Endothelial cell (in vitro differentiated cells): ENCODE measurements at regions not wholly inside any gene's neighbourhood (a gene's known extent, or its start where the extent isn't known, plus 50 kb on each side); places are given as distances from the start of the nearest gene placed in this dataset.

Experiments
- DNase-seq: peaks from one replicate; pipeline ENCODE4 v3.0.0; 2021; ENCODE audit warnings: low spot score
- H3K27ac Mint-ChIP-seq: one replicate; pipeline ENCODE4 v1.8.0; 2021; ENCODE audit warnings: mixed read lengths, inconsistent platforms; ENCODE audit not compliant: unreplicated experiment
- H3K27me3 Mint-ChIP-seq: one replicate; pipeline ENCODE4 v1.8.0; 2021; ENCODE audit warnings: mild to moderate bottlenecking, moderate library complexity, mixed read lengths, inconsistent platforms; ENCODE audit not compliant: unreplicated experiment
- H3K36me3 Mint-ChIP-seq: one replicate; pipeline ENCODE4 v1.8.0; 2021; ENCODE audit warnings: mild to moderate bottlenecking, low read depth, mixed read lengths, inconsistent platforms; ENCODE audit not compliant: unreplicated experiment
- H3K4me1 Mint-ChIP-seq: one replicate; pipeline ENCODE4 v1.8.0; 2021; ENCODE audit warnings: mild to moderate bottlenecking, mixed read lengths, inconsistent platforms; ENCODE audit not compliant: unreplicated experiment
- H3K4me3 Mint-ChIP-seq: one replicate; pipeline ENCODE4 v1.8.0; 2021; ENCODE audit warnings: mild to moderate bottlenecking, mixed read lengths, inconsistent platforms; ENCODE audit not compliant: unreplicated experiment
- H3K9me3 Mint-ChIP-seq: one replicate; pipeline ENCODE4 v1.8.0; 2021; ENCODE audit warnings: mixed read lengths, inconsistent platforms; ENCODE audit not compliant: unreplicated experiment
- TF ChIP-seq, protein P1 (sequence below): fragments of 200-600 bp; sonication (generic); IDR thresholded peaks from one replicate; pipeline ENCODE4 v1.5.0; 2021; ENCODE audit warnings: antibody characterized with exemption; ENCODE audit not compliant: unreplicated experiment

DNA sequence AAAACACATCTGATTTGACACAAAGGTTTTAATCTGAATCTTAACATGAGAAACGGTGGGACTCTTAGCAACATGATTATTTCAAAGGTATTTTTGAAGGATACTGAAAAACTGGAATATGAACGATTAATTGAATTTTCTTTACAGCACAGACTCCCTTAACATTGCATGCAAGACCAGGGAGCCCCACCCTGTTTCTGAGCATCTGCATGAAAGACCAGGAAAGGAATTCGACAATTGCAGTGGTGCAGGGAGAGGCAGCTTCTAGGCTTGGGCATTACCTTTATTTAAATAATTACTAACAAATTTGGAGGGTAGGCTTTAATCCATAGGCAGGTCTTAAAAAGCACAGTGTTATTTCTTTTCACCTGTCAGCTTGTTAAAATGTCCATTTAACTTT is 240.6 kb upstream of the TOPAZ1 start:
- no peak overlapping the region for H3K4me3 Mint-ChIP-seq
- H3K27ac Mint-ChIP-seq: no peak overlapping the region
- no peak for DNase-seq
- H3K27me3 Mint-ChIP-seq: peaks cover 27% of the 10 kb centered on the region
- TF ChIP-seq, protein P1, sequence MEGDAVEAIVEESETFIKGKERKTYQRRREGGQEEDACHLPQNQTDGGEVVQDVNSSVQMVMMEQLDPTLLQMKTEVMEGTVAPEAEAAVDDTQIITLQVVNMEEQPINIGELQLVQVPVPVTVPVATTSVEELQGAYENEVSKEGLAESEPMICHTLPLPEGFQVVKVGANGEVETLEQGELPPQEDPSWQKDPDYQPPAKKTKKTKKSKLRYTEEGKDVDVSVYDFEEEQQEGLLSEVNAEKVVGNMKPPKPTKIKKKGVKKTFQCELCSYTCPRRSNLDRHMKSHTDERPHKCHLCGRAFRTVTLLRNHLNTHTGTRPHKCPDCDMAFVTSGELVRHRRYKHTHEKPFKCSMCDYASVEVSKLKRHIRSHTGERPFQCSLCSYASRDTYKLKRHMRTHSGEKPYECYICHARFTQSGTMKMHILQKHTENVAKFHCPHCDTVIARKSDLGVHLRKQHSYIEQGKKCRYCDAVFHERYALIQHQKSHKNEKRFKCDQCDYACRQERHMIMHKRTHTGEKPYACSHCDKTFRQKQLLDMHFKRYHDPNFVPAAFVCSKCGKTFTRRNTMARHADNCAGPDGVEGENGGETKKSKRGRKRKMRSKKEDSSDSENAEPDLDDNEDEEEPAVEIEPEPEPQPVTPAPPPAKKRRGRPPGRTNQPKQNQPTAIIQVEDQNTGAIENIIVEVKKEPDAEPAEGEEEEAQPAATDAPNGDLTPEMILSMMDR: no peak
- peaks cover 23% of the 10 kb centered on the region for H3K4me1 Mint-ChIP-seq
- H3K9me3 Mint-ChIP-seq: no peaks in the 10 kb centered on the region
- no peaks in the 10 kb centered on the region for H3K36me3 Mint-ChIP-seq

DNA sequence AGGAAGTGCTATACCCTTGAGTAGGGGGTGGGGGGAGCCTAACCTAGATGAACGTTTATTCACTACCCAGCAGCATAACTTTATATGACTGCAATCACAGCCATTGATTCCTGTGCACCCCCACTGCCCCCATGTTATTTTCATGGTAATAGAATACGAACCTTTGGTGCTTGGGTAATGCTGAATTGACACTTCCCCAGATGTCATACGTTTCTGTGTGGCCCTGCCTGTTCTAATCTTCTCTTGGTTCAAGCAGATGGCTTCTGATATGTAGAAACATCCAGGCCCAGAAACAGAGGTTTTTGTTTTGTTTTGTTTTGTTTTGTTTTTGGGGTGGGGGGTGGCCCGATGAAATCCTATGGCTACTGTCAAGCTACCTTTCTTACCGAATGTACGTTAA is 237.9 kb upstream of the TOPAZ1 start:
- Mint-ChIP-seq H3K9me3 (no peaks in the 10 kb centered on the region), H3K27me3 (peaks cover 7% of the 10 kb centered on the region)

DNA sequence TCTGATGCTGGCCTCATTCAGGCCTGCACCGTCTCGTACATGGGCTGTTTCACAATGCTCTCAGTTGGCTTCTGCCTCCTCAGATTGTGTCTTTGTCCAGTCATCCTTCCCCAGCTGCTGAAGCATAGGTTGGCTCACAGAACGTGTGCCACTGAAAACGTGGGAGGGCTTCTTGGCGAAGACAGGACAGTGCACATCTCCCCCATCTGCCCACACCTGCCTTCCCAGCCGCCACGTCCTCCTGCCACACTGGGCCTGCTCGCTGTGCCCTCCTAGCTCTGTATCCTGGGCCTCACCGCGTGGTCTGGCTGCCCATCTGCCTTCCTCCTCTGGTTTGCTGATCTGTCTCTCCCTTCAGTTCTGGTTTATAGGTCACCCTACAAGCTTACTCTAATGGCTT is 230.0 kb upstream of the TOPAZ1 start:
- Mint-ChIP-seq H3K4me3 (no peak overlapping the region), H3K36me3 (no peaks in the 10 kb centered on the region), H3K4me1 (no peaks in the 10 kb centered on the region), H3K27me3 (peaks cover 3% of the 10 kb centered on the region), H3K9me3 (no peaks in the 10 kb centered on the region), H3K27ac (no peak overlapping the region)
- no peak for DNase-seq
- TF ChIP-seq, protein P1: no peak

More for the DNA sequence above, 237.9 kb upstream of the TOPAZ1 start:
- DNase-seq: no peak
- Mint-ChIP-seq H3K36me3 (no peaks in the 10 kb centered on the region), H3K27ac (no peak overlapping the region), H3K4me3 (no peak overlapping the region), H3K4me1 (no peaks in the 10 kb centered on the region)
- TF ChIP-seq, protein P1: no peak

DNA sequence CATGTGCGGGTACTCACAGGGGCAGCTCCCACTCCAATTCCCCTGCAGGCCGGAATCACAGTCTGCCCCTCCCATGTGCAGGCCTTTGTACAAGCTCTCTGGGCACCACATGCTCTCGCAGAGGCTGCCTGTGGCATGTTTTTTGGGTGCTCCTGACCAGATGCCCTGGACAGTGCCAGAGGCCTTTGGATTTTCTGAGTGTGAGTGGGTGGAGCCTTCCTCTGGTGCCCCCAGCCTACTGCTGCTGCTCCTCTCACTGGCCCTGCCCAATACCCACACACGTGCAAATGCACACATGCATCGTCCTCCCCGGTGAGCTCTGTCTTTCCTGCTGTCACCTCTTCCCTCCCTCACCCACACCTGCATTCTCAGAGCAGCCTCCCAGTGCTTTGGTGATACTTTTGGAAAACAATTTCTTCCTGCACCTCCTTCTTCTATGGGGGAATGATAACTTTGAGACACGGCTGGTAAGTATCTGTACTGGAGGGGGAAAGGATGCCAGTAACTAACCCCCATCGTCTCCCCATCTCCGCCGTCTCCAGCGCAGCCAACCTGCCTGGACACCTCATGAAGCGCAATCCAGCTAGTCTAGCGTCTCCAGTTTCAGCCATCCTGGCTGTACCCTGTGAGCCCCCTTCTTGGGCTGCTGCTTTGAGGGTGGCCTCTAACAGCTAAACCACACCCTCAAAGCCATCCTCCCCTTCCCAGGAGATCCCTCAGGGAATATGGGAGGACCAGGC is 229.4 kb upstream of the TOPAZ1 start:
- no peak overlapping the region for H3K27ac Mint-ChIP-seq
- H3K4me1 Mint-ChIP-seq: no peaks in the 10 kb centered on the region
- TF ChIP-seq, protein P1: no peak
- no peak for DNase-seq
- H3K36me3 Mint-ChIP-seq: no peaks in the 10 kb centered on the region
- no peaks in the 10 kb centered on the region for H3K9me3 Mint-ChIP-seq
- peaks cover 3% of the 10 kb centered on the region for H3K27me3 Mint-ChIP-seq
- H3K4me3 Mint-ChIP-seq: no peak overlapping the region

DNA sequence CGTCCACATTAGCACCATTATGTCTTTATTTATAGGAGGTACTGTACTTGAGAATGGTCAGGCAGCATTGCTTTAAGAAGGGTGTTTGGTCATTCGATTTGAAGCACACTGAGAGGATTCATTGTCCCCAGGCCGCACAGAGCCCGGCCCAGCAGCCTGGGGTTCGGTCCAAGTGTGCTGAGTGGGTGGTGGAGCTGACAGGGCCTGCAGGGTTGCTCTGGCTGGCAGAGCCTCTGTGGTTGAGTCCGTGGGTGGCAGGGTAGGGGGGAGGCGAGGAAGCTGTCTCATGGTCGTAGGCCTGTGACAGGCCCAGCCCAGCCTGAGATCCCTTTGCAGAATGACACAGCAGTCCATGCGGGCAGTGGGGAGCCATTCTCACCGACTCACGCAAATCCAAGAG is 227.7 kb upstream of the TOPAZ1 start:
- Mint-ChIP-seq H3K27me3 (peaks cover 5% of the 10 kb centered on the region), H3K9me3 (no peaks in the 10 kb centered on the region), H3K36me3 (no peaks in the 10 kb centered on the region), H3K4me1 (no peaks in the 10 kb centered on the region), H3K27ac (no peak overlapping the region), H3K4me3 (no peak overlapping the region)
- no peak for DNase-seq
- TF ChIP-seq, protein P1: no peak
